ENCODE measurements at regions not wholly inside any gene's neighbourhood (a gene's known extent, or its start where the extent isn't known, plus 50 kb on each side); places are given as distances from the start of the nearest gene placed in this dataset.

DNA sequence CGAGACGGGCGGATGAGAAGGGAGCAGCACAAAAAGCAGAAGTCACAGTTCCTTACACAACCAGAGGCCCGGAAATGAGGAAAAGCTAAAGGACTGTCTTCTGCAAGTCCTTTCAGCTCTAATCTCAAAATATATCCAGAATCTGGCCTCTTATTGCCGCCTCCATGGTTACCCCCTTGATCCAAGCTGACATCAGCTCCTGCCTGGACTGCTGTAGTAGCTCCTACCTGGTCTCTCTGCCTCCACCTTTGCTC lies 324.0 kb upstream of the ROPN1 start:
- TF ChIP-seq, protein P1, sequence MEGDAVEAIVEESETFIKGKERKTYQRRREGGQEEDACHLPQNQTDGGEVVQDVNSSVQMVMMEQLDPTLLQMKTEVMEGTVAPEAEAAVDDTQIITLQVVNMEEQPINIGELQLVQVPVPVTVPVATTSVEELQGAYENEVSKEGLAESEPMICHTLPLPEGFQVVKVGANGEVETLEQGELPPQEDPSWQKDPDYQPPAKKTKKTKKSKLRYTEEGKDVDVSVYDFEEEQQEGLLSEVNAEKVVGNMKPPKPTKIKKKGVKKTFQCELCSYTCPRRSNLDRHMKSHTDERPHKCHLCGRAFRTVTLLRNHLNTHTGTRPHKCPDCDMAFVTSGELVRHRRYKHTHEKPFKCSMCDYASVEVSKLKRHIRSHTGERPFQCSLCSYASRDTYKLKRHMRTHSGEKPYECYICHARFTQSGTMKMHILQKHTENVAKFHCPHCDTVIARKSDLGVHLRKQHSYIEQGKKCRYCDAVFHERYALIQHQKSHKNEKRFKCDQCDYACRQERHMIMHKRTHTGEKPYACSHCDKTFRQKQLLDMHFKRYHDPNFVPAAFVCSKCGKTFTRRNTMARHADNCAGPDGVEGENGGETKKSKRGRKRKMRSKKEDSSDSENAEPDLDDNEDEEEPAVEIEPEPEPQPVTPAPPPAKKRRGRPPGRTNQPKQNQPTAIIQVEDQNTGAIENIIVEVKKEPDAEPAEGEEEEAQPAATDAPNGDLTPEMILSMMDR (IDR thresholded peaks at IDR 0.05; ENCODE audit: low read depth, low read length, missing input control) = no peak
- TF ChIP-seq YY1 (IDR thresholded peaks at IDR 0.05) = no peak
- TF ChIP-seq, protein P2, sequence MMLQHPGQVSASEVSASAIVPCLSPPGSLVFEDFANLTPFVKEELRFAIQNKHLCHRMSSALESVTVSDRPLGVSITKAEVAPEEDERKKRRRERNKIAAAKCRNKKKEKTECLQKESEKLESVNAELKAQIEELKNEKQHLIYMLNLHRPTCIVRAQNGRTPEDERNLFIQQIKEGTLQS (IDR thresholded peaks at IDR 0.05) = no peak
- TF ChIP-seq, protein P3, sequence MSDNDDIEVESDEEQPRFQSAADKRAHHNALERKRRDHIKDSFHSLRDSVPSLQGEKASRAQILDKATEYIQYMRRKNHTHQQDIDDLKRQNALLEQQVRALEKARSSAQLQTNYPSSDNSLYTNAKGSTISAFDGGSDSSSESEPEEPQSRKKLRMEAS (IDR thresholded peaks at IDR 0.05) = no peak
- no peak for TF ChIP-seq RAD21 (IDR thresholded peaks at IDR 0.05)
- no peak for TF ChIP-seq GABPA (IDR thresholded peaks at IDR 0.05 in 1 of 2, conservative IDR thresholded peaks at IDR 0.05 in 1 of 2)
- TF ChIP-seq, protein P4, sequence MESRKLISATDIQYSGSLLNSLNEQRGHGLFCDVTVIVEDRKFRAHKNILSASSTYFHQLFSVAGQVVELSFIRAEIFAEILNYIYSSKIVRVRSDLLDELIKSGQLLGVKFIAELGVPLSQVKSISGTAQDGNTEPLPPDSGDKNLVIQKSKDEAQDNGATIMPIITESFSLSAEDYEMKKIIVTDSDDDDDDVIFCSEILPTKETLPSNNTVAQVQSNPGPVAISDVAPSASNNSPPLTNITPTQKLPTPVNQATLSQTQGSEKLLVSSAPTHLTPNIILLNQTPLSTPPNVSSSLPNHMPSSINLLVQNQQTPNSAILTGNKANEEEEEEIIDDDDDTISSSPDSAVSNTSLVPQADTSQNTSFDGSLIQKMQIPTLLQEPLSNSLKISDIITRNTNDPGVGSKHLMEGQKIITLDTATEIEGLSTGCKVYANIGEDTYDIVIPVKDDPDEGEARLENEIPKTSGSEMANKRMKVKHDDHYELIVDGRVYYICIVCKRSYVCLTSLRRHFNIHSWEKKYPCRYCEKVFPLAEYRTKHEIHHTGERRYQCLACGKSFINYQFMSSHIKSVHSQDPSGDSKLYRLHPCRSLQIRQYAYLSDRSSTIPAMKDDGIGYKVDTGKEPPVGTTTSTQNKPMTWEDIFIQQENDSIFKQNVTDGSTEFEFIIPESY (IDR thresholded peaks at IDR 0.05) = no peak
- TF ChIP-seq, protein P5, sequence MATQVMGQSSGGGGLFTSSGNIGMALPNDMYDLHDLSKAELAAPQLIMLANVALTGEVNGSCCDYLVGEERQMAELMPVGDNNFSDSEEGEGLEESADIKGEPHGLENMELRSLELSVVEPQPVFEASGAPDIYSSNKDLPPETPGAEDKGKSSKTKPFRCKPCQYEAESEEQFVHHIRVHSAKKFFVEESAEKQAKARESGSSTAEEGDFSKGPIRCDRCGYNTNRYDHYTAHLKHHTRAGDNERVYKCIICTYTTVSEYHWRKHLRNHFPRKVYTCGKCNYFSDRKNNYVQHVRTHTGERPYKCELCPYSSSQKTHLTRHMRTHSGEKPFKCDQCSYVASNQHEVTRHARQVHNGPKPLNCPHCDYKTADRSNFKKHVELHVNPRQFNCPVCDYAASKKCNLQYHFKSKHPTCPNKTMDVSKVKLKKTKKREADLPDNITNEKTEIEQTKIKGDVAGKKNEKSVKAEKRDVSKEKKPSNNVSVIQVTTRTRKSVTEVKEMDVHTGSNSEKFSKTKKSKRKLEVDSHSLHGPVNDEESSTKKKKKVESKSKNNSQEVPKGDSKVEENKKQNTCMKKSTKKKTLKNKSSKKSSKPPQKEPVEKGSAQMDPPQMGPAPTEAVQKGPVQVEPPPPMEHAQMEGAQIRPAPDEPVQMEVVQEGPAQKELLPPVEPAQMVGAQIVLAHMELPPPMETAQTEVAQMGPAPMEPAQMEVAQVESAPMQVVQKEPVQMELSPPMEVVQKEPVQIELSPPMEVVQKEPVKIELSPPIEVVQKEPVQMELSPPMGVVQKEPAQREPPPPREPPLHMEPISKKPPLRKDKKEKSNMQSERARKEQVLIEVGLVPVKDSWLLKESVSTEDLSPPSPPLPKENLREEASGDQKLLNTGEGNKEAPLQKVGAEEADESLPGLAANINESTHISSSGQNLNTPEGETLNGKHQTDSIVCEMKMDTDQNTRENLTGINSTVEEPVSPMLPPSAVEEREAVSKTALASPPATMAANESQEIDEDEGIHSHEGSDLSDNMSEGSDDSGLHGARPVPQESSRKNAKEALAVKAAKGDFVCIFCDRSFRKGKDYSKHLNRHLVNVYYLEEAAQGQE (IDR thresholded peaks at IDR 0.05) = no peak

Data from liver (tissue), 3 donors.